T-helper 1 cell (primary cell): ENCODE measurements at regions not wholly inside any gene's neighbourhood (a gene's known extent, or its start where the extent isn't known, plus 50 kb on each side); places are given as distances from the start of the nearest gene placed in this dataset.
"Not testable (repeated sequence)": the region's sequence is repeated elsewhere in the genome, so short reads cannot be mapped to it uniquely, and the experiment has no call there.

ENCODE experiments used
- DNase-seq, 5 donors: peaks; one replicate each; pipeline ENCODE4 v3.0.0-alpha.2; 2012 to 2020

DNA sequence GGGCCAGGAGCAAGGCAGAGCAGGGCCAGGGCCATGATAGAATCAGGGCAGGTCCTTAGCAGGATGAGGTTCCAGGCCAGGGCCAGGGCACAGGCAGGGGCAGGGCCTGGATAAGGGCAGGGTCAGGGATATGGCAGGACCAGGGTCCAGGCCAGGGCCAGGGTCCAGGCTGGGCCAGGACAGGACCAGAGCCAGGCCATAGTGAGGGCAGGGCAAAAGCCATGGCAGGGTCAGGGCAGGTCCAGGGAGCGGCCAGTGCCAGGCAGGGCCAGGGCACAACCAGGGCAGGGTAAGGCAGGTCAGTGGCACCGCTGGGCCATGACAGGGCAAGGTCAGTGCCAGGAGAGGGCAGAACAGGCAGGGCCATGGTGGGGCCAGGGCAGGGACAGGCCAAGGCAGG lies 152.2 kb downstream of the LIPI start:
- DNase-seq = no peak

DNA sequence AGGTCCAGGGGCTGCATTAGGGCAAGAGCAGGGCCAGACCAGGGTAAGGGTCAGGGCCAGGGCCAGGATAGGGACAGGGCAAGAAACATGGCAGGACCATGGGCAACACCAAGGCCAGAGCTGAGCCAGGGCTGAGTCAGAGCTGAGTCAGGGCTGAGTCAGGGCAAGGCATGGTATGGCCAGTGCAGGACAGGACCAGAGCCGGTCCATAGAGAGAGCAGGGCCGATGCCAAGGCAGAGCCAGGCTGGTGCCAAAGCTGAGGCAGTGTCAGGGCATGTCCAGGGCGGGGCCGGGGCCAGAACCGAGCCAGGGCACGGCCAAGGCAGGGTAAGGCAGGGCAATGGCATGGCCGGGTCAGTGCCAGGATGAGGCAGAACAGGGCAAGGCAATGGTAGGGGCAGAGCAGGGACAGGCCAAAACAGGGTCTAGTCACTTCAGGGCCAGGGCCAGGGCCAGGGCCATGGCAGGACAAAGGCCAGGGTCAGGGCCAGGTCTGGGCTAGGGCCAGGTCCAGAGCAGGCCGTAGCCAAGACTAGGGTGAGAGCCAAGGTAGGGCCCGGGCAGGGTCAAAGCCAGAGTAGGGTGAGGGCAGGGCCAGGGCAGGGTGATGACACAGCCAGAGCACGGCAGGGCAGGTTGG lies 152.8 kb downstream of the LIPI start:
- not testable (repeated sequence) for DNase-seq

DNA sequence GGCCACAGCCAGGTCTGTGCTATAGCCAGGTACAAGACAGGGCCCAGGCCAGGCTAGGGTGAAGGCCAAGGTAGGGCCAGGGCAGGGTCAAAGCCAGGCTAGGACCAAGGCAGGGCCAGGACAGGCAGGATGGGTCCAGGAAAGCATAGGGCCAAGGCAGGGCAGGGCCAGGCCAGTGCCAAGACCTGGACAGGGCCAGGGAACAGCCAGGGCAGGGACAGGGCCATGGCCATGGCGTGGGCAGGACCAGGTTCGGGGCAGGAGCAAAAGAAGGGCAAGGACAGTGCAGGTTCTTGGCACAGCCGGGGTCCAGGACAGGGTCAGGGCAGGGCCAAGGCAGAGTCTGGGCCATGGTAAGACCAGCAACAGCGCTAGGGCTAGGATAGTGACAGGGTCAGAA lies 153.4 kb downstream of the LIPI start:
- DNase-seq = no peak

DNA sequence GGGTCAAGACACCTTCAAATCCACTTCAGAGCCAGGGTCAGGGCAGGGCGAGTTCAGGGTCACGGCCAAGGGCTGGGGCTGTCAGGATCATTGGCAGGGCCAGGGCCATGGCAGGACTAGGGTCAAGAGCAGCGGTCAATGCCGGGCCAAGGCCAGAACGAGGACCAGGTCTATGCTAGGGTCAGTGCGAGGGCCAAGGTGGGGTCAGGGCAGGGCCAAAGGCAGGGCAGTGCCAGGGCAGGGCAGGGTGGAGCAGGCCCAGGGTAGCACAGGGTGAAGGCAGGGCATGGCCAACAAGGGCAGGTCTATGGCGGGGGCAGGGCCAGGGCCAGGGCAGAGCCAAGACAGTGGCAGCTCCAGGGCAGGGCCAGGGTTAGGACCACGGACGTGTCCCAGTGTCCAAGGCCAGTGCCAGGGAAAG lies 154.0 kb downstream of the LIPI start:
- no peak for DNase-seq

DNA sequence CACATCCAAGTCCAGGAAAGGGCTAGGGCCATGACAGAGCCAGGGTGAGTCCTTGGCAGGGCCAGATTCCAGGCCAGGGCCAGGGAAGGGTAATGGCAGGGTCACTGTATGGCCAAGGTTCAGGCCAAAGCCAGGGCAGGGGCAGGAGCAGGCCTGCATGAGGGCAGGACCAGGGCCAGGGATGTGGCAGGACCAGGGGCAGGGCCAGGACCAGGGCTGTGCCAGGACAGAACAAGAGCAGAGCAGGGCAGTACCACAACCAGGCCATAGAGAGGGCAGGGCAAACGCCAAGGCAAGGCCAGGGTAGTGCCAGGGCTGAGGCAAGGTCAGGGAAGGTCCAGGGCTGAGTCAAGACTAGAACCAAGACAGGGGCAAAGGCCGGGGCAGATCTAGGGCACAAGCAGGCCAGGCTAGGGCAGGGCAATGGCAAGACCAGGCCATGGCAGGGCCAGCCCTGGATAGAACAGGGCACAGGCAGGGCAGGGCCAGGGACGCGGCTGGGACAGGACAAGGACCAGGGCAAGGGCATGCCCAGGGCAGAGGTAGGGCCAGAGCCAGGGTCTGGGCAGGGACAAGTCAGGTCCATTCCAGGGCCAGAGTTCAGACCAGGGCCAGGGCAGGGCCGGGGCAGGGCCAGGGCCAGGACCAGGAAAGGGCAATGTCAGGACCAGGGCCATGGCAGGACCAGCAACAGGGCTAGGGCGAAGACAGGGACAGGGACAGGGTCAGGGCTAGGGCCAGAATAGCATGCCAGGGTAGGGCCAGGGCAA lies 154.8 kb downstream of the LIPI start:
- DNase-seq = not testable (repeated sequence)

DNA sequence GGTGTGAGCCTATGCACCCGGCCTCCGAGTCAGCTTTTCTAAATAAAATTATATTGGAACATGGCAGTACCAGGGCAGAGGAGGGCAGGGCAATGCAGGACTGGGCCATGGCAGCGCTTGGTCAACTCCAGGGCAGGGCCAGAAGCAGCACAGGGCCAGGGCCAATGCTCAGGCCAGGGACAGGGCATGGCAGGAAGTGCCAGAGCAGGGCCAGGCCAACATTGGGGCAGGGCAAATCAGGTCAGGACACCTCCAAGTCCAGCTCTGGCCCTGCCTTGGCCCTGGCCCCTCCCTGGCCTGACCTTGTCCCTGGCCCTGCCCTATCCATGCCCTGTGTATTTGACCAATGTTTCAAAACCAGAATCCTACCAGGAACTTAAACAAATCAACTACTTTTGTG lies 156.1 kb downstream of the LIPI start:
- DNase-seq = no peak

DNA sequence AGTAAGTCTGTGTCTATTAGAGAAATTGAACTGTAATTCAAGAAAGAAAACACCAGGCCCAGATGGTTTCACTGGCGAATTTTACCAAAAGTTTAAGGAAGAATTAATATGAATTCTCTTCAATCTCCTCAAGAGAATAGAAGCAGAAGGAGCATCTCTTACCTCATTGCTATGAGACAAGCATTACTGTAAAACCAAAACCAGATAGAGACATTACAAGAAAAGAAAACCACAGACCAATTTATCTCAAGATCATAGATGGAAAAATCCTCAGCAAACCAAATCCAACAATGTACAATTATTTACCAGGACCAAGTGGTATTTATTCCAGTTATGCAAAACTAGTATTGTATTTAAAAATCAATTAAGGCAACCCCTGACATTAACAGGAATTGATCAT lies 160.6 kb downstream of the LIPI start:
- no peak for DNase-seq

DNA sequence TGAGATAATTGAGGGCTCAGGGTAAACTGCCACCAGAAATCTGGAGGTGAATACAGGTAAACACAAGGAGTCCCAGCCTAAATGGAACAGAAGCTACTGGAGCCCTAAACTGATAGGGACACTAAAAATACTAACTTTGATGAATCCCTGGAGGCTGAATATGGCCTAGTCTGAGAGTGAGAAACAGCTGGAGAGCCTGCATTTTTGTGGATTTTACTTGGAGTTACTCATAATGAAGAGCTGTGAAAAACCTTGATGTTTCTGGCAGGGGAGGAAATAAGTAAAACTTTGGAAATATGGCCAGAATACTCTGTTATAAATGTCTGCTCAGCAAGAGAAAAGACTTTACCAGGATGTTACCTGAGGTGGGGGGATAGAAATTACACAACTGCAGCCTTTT lies 164.4 kb downstream of the LIPI start:
- no peak for DNase-seq

DNA sequence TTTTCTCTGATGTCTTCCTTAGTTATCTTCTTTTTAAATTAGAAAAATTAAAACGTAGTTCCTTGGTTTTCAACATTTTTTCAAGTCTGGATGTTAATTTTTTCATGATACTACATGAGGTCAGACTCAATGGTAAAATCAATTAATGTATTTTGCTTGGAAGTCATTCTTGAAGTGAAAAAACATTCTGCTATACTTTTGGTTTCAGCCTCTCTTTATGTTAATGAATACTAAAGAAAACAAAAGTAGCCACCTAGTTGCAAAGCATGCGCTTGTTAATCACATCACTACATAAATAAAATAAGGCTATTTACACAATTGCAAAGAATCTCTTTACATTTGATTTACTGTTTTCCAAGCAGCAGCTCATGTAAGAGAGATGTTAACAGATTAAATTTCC lies 170.4 kb downstream of the LIPI start:
- DNase-seq = no peak

DNA sequence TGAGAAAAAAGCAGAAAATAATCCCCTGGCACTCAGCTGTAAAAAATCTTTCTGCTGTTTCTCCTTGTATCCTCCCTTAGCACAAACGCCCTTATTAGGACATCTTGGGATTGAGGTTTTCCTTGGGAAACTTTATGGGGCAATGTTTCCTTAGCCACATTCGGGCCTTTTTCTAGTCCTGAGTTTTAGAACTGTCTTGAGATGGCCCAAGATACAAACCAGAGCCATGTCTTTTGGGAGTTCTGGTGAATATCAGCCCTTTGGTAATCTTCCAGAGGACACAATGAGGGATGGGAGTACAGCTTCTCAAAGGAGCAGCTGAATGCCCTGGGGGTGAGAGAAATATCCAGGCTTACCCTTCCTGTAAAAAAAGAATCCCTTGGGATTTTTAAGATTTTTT lies 182.1 kb downstream of the LIPI start:
- DNase-seq = not testable (repeated sequence)

DNA sequence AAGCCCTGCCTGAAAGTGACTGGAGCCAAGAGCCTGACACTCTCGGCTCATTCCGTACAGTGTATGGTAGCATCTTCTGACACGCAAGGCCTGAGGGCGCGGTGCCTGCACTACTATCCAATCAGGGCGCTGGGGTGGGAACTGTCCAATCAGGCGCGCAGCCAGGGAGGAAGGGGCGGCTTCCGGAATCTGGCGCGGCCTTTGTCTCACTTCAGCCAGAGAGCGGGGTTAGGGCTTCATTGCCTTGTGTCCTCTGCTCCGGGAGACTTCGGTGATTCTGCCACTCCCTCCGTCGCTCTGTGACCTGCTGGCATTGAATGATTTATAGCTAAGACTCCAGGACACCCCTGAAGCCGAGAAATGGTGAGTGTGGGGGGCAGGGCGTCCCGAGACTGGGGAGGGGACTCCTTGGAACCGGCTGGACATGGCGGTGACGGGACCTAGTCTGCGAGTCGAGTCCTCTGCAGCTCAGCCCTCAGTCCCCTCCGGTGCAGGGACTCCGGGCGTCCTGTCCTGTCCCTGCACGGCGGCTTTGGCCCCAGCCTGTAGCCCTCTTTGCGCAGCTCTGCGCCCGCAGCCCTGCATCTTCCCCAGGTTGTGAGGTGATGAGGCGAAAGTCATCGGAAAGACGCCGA lies 183.4 kb downstream of the LIPI start:
- DNase-seq = peak; percentile 53 to 92 (median 67)

DNA sequence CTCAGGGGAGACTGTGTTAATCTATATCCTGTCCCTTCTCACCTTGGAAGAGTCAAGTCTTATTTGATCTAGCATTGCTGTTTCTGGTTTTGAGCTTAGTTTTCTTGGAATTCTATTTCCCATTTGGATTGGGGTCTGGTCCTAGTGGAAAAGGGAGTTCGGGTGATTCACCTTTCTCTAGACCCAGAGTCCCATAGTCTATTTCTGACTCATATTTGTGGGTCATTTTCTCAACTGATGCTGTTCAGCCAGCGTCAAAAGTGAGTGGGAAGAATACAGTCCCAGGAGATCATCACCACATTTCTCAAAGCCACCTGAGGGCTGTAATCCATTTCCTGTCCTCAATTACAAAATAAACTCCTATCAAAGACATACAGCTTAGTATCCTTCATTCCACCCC lies 190.6 kb downstream of the LIPI start:
- DNase-seq = not testable (repeated sequence)

DNA sequence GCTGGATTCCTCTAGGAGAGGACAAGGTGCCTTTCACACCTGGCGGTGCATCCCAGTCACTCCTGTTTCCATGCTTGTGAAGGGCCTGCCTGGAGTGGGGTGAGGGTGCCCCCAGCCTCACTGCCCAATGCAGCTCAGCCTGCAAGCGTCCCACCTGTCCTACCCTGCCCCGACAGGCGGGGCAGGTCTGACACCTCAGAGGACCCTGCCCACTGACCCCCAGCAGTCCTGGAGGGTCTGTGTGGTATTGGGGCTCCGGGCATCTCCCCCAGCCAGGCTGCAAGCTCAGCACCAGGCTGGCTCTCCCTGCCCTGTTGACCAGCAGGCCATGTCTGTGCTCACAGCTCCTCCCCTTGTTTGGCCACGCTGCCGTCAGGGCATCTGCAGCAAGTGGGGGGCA lies 194.9 kb downstream of the LIPI start:
- not testable (repeated sequence) for DNase-seq

DNA sequence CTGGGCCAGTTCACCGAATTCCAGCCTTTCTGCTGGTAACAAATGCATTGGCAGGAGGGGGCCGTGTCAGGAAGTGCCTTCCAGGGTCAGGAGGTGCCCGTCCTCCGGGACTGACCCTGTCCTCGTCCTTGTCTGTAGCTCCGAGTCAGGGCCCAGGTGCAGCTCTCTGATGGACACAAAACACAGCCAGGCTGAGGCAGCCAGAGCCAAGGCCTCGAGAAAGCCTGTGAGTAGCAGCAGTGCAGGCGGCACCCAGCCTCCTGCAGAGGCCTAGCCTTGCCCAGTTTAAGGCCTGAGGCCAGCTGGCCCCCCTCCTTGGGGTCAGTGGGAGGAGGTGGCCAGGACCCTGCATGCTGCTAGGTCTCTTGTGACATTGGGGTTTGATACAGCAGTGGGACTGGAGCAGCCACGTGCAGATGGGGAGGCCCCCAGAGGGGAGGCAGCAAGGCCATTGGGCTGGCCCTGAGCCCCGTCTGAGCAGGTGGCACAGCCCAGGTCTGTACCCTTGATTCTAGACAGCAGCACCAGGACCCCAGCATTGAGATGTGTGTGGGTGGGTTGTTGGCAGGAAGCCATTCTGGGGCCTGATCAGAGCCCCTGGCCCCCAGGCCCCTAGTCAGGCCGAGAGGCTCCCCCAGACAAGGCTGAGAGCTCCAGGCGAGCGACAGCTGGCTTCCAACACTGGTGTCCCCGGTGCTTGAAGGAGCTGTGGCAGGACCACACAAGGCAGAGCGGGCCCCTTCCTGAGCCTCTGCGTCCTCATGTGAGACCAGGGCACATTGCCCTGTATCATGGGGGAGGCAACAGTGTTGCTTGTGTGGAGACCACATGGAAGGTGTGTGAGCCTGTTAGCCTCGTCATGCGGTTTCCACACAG lies 196.9 kb downstream of the LIPI start:
- DNase-seq = not testable (repeated sequence)

DNA sequence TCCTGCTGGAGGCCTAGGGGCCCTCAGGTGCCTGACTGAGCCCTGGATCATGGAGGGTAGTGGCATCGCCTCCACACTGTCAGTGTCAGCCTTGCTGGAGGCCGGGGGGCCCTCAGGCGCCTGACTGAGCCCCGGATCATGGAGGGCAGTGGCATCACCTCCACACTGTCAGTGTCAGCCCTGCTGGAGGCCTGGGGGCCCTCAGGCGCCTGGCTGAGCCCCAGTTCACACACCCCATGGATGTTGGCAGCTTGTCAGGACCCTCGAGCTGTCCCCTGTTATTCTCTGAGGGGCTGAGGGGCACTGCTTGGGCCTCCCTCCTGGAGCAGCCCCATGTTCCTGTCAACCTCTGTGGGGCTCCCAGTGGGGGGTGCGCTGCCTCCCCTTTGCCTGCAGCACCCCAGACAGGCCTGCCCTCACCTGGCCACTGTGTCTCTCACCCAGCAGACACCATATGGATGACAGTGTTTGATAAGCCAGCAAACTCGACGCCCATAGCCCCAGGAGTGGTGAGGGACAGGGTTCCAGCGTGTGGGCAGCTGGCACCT lies 197.6 kb downstream of the LIPI start:
- no peak for DNase-seq

DNA sequence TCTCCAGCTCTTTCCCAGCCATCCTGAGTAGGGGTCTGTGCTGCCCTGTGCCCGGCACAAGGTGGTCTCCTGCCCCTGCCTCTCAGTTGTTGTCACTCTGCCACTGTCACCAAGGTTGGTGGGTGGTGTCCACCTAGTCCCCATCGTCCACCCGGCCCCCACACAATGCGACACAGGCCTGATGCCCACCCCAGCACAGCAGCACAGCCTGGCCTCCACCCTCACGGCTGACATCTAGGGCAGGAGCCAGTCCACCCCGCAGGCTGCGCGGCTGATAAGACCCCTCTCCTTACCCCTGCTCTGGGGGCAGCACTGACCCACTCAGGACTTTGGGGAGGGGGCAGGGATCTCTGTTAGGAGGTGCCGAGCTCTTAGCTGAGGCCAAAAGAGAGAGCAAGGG lies 198.3 kb downstream of the LIPI start:
- no peak for DNase-seq

DNA sequence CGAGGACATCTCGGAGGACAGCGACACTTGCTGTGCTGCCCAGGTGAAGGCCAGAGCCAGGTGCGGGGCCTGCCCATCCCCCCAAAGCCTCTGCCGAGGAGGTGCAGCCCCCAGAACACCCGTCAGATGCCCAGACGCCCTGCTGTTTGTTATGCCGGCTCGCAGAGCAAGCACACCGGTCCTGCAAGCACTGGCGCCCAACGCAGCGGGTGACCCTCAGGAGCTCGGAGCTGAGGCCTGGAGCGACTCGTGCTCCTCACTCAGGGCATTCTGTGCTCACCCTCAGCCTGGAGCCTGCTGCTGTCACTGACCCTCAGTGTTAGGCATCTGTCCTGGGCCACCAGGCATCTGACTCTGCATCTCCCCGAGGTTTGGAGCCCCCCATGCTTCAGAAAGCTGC lies 199.0 kb downstream of the LIPI start:
- not testable (repeated sequence) for DNase-seq

DNA sequence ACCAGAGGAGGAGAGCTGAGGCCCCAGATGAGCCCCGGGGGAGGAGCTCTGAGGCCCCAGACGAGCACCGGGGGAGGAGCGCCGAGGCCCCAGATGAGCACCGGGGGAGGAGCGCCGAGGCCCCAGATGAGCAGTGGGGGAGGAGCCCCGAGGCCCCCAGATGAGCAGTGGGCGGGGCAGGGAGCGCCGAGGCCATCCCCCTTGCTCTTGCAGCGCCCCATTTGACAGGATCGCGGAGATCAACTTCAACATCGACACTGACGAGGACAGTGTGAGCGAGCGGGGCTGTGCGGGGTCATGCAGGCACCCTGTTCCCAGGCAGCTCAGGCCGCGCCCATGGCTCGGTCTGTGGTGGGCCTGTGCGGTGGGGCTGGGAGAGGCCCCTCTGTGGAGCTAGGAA lies 199.6 kb downstream of the LIPI start:
- DNase-seq = not testable (repeated sequence)

DNA sequence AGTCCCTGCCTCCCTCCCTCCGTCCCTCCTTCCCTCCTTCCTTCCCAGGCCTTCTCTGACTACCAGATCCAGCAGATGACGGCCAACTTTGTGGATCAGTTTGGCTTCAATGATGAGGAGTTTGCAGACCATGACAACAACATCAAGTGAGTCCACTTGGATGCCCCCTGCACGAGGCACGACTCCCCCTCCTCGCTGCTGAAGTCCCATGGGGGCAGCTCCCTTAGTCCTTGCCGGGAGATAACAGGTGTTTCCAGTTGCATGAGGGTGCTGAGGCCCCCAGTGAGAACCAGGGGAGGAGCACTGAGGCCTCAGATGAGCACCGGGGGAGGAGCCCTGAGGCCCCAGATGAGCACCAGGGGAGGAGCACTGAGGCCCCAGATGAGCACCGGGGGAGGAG lies 200.0 kb downstream of the LIPI start:
- no peak for DNase-seq

DNA sequence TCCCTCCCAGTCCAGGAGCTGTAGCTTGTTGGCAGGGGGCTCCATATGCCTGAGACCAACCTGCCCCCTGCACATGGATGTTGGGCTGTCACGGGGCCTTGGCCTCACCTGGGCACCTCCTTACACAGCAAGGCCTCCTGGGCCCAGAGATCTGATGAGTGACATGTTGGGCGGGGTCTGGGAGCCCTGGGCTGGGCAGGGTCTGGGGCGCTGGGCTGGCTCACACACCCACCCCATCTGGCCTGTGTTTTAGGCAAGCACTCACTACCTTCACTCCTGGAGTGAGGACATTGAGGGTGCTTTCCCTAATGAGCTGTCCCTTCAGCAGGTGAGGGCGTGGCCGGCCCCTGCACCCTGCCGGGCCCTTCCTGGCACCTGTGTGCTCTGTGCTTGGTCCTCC lies 200.8 kb downstream of the LIPI start:
- not testable (repeated sequence) for DNase-seq

DNA sequence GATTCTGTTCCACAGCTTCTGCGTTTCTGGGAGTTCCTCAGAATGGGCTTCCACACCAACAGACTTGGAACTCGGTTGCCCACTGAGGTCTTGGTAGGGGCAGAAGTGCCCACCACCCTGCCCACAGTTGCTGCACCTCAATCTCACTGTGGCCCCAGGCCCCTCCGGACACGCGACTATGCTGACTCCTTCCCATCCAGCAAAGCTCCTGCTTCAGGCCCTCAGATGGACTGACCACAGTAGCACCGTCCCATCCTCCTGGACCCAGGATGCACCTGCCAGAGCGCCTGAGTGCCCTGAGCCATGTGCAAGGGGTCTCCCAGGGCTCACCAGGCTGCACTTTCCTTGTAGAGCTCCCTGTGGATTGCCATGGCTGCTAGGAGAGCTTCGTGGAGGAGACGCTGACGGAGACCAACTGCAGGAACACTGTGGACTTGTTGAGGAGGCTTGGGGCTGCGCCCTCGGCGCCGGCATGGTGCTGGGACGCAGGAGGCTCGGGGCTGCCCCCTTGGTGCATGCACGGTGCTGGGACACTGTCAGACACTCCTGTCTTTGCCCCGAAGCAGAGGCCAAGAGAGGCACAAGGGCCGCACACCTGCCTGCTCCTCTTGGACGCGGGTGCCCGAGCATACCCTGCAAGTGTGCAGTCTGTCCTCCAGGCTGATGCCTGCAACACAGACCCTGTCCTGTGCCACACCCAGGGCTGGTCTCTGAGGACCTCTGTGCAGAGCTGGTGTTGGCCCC lies 201.3 kb downstream of the LIPI start:
- not testable (repeated sequence) for DNase-seq

DNA sequence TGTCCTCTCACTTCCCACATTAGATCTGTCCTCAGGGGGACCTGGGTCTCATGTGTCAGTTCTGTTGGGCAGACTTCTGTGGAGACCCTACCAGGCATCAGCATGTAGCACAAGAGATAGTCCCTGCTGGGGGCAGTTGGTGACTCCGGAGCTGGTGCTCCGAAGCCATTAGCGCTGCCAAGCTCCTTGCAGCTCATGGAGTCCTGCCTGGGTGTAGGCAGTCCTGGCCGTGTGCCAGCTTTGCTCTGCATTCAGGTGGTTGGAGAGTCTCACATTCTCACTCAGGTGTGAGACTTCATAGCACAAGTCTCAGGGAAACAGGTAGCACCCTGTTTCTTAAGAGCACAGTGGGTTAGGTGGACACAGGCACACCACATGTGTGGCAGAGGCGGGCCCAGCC lies 202.3 kb downstream of the LIPI start:
- DNase-seq = not testable (repeated sequence)
